ENCODE measurements at regions not wholly inside any gene's neighbourhood (a gene's known extent, or its start where the extent isn't known, plus 50 kb on each side); places are given as distances from the start of the nearest gene placed in this dataset.

GRCh38 chr5:136766456-136766855, 401.1 kb upstream of the TRPC7 start (continued):
- TF ChIP-seq GTF2F1 (IDR thresholded peaks at IDR 0.05; ENCODE audit: borderline replicate concordance, low read depth, low read length) = no peak
- no peak for TF ChIP-seq SIRT6 (IDR thresholded peaks at IDR 0.05; ENCODE audit: low read length)
- no peak for TF ChIP-seq KDM1A (IDR thresholded peaks at IDR 0.05; ENCODE audit: borderline replicate concordance, low read length)
- no peak for TF ChIP-seq BACH1 (IDR thresholded peaks at IDR 0.05; ENCODE audit: low read length)
- TF ChIP-seq RBBP5 (IDR thresholded peaks at IDR 0.05; ENCODE audit: borderline replicate concordance, low read depth, low read length) = no peak
- TF ChIP-seq TAF7 (optimal IDR thresholded peaks at IDR 0.05; ENCODE audit: borderline replicate concordance, low read depth, low read length) = no peak

Measured in H1 (cell line).